GM13977 (cell line): ENCODE measurements at regions not wholly inside any gene's neighbourhood (a gene's known extent, or its start where the extent isn't known, plus 50 kb on each side); places are given as distances from the start of the nearest gene placed in this dataset.

Experiments used
- DNase-seq: peaks from one replicate; pipeline ENCODE4 v3.0.0; 2012; ENCODE audit warnings: low spot score
- CTCF ChIP-seq: IDR thresholded peaks from 2 replicates; pipeline ENCODE4 v1.5.1; 2012; ENCODE audit warnings: mild to moderate bottlenecking, control low read depth; ENCODE audit not compliant: insufficient read depth; ENCODE audit errors: extremely low read depth, missing control alignments
- in situ Hi-C: fragments of 300-500 bp; cut with MboI; formaldehyde crosslinking; loops from one replicate; pipeline ENCODE4 v1.12.0; 2022; ENCODE audit warnings: low sequenced_read_pairs, low pct_unique_long_range_greater_than_20kb, mixed read lengths, inconsistent platforms; ENCODE audit not compliant: unreplicated experiment

DNA sequence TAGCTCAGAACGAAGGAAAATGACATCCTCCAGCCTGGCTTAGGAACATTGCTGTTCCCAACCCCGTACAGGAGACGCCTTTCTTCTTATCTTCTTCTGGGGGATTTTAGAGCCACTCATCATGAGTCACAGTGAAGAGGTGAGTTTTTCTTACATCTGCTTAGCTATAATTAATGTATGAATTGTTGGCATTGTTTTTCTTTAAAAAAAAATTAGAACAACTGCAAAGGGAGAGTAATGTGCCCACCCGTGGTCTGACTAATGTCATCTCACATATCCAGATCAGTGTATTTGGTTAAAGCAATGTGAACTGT is 310.6 kb upstream of the TSHZ3 start:
- no peak for DNase-seq
- no peak for TF ChIP-seq CTCF
- in situ Hi-C loops = no loop called here

- no peak for DNase-seq
- TF ChIP-seq CTCF = no peak
- in situ Hi-C loops = no loop called here
Measured at GRCh38 chr19:31664096-31664495, 314.9 kb upstream of the TSHZ3 start.

DNA sequence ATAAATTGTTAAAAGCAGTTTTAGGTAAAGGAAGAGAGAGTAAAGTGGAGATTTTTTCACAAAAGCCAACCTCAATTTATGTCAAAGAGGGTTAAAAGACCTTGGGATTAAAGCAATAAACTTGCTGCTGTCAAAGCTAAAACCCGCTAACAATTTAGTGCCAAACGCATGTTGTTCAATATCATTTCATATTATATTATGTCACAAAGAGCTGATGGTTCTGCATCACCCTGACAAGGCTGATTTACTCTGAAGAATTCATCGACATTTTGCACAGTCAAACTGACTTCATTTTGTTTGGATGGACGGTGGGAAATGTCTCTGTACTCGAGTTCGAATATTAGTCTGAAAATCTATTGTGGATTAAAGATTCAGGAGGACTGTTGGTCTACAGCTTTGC is 315.8 kb upstream of the TSHZ3 start:
- in situ Hi-C loops = no loop called here
- TF ChIP-seq CTCF = no peak
- no peak for DNase-seq

DNA sequence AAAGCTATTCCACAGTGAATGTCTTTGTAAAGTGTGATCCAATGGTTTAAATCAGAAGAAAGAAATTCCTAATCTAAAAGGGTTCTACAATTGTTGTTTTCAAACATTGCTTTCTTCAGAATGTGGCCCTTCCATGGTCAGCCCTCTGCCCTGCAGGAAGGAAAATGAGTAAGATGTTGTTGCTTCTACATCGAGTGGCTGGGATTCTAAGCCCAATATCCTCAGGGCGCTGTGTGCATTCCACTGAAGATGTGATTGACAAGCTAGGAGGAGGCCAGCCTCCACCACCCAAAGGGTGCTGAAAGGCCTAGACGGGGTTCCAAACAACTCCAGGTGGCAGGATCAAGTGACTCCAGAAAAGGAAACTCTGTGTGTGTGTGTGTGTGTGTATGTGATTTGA is 316.9 kb upstream of the TSHZ3 start:
- in situ Hi-C loops = no loop called here
- TF ChIP-seq CTCF = no peak
- DNase-seq = no peak

DNA sequence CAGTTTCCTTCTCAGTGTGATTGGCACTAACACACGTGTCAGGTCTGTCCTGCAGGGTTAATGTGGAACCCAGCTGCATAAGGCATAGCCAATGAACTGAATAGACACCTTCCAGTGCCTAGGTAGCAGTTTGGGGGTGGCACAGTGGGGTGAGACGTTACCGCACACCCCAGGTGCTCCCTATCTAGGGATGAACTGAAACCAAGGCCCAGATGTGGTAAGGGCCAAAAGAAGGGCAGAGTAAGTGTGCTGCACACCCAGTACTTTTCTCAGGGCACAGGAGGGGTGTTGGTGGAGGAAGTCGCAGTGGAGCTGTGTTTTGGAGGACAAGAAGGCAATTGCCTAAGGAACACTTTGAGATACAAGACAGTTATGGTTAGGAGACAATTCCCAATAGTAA is 317.9 kb upstream of the TSHZ3 start:
- DNase-seq = no peak
- in situ Hi-C loops = no loop called here
- TF ChIP-seq CTCF = no peak

GRCh38 chr19:31668921-31669320 is 319.7 kb upstream of the TSHZ3 start:
- no peak for DNase-seq
- in situ Hi-C loops = no loop called here
- no peak for TF ChIP-seq CTCF

GRCh38 chr19:31670931-31671330 is 321.7 kb upstream of the TSHZ3 start:
- in situ Hi-C loops = no loop called here
- no peak for TF ChIP-seq CTCF
- DNase-seq = no peak
